Mesenchymal stem cell (in vitro differentiated cells and primary cell): ENCODE measurements at regions not wholly inside any gene's neighbourhood (a gene's known extent, or its start where the extent isn't known, plus 50 kb on each side); places are given as distances from the start of the nearest gene placed in this dataset.
"Not testable (repeated sequence)": the region's sequence is repeated elsewhere in the genome, so short reads cannot be mapped to it uniquely, and the experiment has no call there.

Experiments used
- DNase-seq: peaks from one replicate; pipeline ENCODE4 v3.0.0-alpha.2; 2013
- H2AFZ ChIP-seq: one replicate; pipeline ENCODE4 v1.6.1; 2013; ENCODE audit warnings: low read depth, mild to moderate bottlenecking, control low read depth, inconsistent platforms, low read length, moderate library complexity
- H2AK5ac ChIP-seq: 2 replicates; pipeline ENCODE4 v1.6.1; 2013; ENCODE audit warnings: low read length, moderate library complexity, mild to moderate bottlenecking, inconsistent platforms; ENCODE audit not compliant: severe bottlenecking
- H2BK120ac ChIP-seq: one replicate; pipeline ENCODE4 v1.6.1; 2013; ENCODE audit warnings: low read depth, mild to moderate bottlenecking, inconsistent platforms, low read length, moderate library complexity
- H2BK12ac ChIP-seq, 2 experiments: one replicate each; pipeline ENCODE4 v1.6.1; 2013; ENCODE audit warnings: inconsistent platforms in 2 of 2, low read length in 2 of 2, mild to moderate bottlenecking in 2 of 2, moderate library complexity in 2 of 2, control low read depth in 1 of 2
- H2BK15ac ChIP-seq: one replicate; pipeline ENCODE4 v1.6.1; 2013; ENCODE audit warnings: mild to moderate bottlenecking, low read depth, inconsistent platforms; ENCODE audit not compliant: poor library complexity, severe bottlenecking
- H2BK5ac ChIP-seq: 2 replicates; pipeline ENCODE4 v1.6.1; 2013; ENCODE audit warnings: low read depth, mild to moderate bottlenecking, low read length, control low read depth, inconsistent platforms; ENCODE audit not compliant: poor library complexity, severe bottlenecking
- H3K14ac ChIP-seq, 2 experiments: one replicate each; pipeline ENCODE4 v1.6.1; 2013; ENCODE audit warnings: inconsistent platforms in 2 of 2, low read length in 2 of 2, control low read depth in 1 of 2, mild to moderate bottlenecking in 1 of 2, moderate library complexity in 1 of 2
- H3K18ac ChIP-seq, 2 experiments: one replicate each; pipeline ENCODE4 v1.6.1; 2013; ENCODE audit warnings: inconsistent platforms in 2 of 2, low read length in 2 of 2, control low read depth in 1 of 2, low read depth in 1 of 2, mild to moderate bottlenecking in 1 of 2
- H3K23ac ChIP-seq, 2 experiments: one replicate each; pipeline ENCODE4 v1.6.1; 2013; ENCODE audit warnings: inconsistent platforms in 2 of 2, low read length in 2 of 2, mild to moderate bottlenecking in 2 of 2, moderate library complexity in 2 of 2, control low read depth in 1 of 2
- H3K27ac ChIP-seq: 2 replicates; pipeline ENCODE4 v1.5.1; 2013; ENCODE audit warnings: mild to moderate bottlenecking, moderate library complexity, low read length, control low read depth, inconsistent platforms; ENCODE audit not compliant: poor library complexity, severe bottlenecking
- H3K27me3 ChIP-seq, 2 experiments: 2 replicates each; pipeline versions ENCODE4 v1.6.1 to v1.7.0; 2013; ENCODE audit warnings: low read length in 2 of 2, mild to moderate bottlenecking in 2 of 2, moderate library complexity in 2 of 2, control low read depth in 1 of 2, inconsistent platforms in 1 of 2; ENCODE audit not compliant: control insufficient read depth in 1 of 2, insufficient read depth in 1 of 2
- H3K36me3 ChIP-seq, 2 experiments: 2 replicates each; pipeline versions ENCODE4 v1.6.1 to v1.7.0; 2013; ENCODE audit warnings: low read length in 2 of 2, control low read depth in 1 of 2, inconsistent platforms in 1 of 2, low read depth in 1 of 2, mild to moderate bottlenecking in 1 of 2; ENCODE audit not compliant: insufficient read depth in 2 of 2, control insufficient read depth in 1 of 2
- H3K4ac ChIP-seq, 2 experiments: one replicate each; pipeline ENCODE4 v1.6.1; 2013; ENCODE audit warnings: inconsistent platforms in 2 of 2, low read length in 2 of 2, mild to moderate bottlenecking in 2 of 2, moderate library complexity in 2 of 2, control low read depth in 1 of 2, low read depth in 1 of 2
- H3K4me1 ChIP-seq: 2 replicates; pipeline ENCODE4 v1.6.1; 2013; ENCODE audit warnings: low read depth, low read length, control low read depth; ENCODE audit not compliant: control insufficient read depth, insufficient read depth
- H3K4me2 ChIP-seq: 2 replicates; pipeline ENCODE4 v1.6.1; 2013; ENCODE audit warnings: low read length, mild to moderate bottlenecking, inconsistent platforms; ENCODE audit not compliant: poor library complexity, severe bottlenecking
- H3K4me3 ChIP-seq, 2 experiments: 2 replicates each; pipeline versions ENCODE4 v1.5.1 to v1.7.0; 2013; ENCODE audit warnings: low read length in 2 of 2, mild to moderate bottlenecking in 2 of 2, control low read depth in 1 of 2, low read depth in 1 of 2; ENCODE audit not compliant: insufficient read depth in 1 of 2
- H3K79me1 ChIP-seq: replicated peaks from 2 replicates; pipeline ENCODE4 v1.6.1; 2013; ENCODE audit warnings: mild to moderate bottlenecking, control low read depth, low read length, inconsistent platforms; ENCODE audit not compliant: poor library complexity, severe bottlenecking
- H3K9ac ChIP-seq: 2 replicates; pipeline ENCODE4 v1.7.0; 2013; ENCODE audit warnings: mild to moderate bottlenecking, low read length, moderate library complexity
- H3K9me3 ChIP-seq: 2 replicates; pipeline ENCODE4 v1.7.0; 2013; ENCODE audit warnings: mild to moderate bottlenecking, low read length; ENCODE audit not compliant: control insufficient read depth
- H4K8ac ChIP-seq: one replicate; pipeline ENCODE4 v1.6.1; 2013; ENCODE audit warnings: inconsistent platforms, mild to moderate bottlenecking, low read length, moderate library complexity
- H4K91ac ChIP-seq: one replicate; pipeline ENCODE4 v1.6.1; 2013; ENCODE audit warnings: mild to moderate bottlenecking, low read length, inconsistent platforms
- WGBS: methylation state at CpG from one replicate; pipeline ENCODE4 v1.1.7; 2013; ENCODE audit warnings: mixed read lengths; 5-methylcytosine and 5-hydroxymethylcytosine counted together

GRCh38 chr6:26743157-26743821, 83.7 kb upstream of the ZNF322 start:
- Histone ChIP-seq H4K91ac (no peak overlapping the region), H2BK15ac (no peak overlapping the region), H3K14ac (no peak overlapping the region), H3K27ac (no peak overlapping the region), H2BK120ac (no peak overlapping the region), H3K4ac (no peak overlapping the region), H2BK5ac (no peak overlapping the region), H2AFZ (no peak overlapping the region), H3K4me2 (peak overlapping the region; percentile 95), H3K4me3 (peak overlapping the region in 1 of 2 experiments; percentile 62), H2BK12ac (no peak overlapping the region), H3K23ac (peak overlapping the region in 1 of 2 experiments; percentile 59), H3K9me3 (no peaks in the 10 kb centered on the region), H3K36me3 (no peaks in the 10 kb centered on the region), H3K9ac (no peak overlapping the region), H3K18ac (no peak overlapping the region), H3K79me1 (no peaks in the 10 kb centered on the region), H3K4me1 (peaks cover 6% of the 10 kb centered on the region), H4K8ac (no peak overlapping the region), H3K27me3 (peaks cover 0 to 19% of the 10 kb centered on the region in 2 experiments), H2AK5ac (no peak overlapping the region)
- peak; percentile 51 for DNase-seq
- 3% methylated on average over 19 of the region's 28 CpGs for WGBS

- Histone ChIP-seq H3K18ac (no peak overlapping the region), H2BK12ac (no peak overlapping the region)
Observed at GRCh38 chr6:26743941-26744699, 84.6 kb upstream of the ZNF322 start.

GRCh38 chr6:26744837-26745282, 85.3 kb upstream of the ZNF322 start:
- H2AFZ ChIP-seq, H3K27ac ChIP-seq, H4K8ac ChIP-seq, H2BK12ac ChIP-seq, DNase-seq, H3K14ac ChIP-seq, H2BK5ac ChIP-seq, H2AK5ac ChIP-seq, H3K4me3 ChIP-seq, H3K23ac ChIP-seq, H3K36me3 ChIP-seq, H3K4ac ChIP-seq, H3K9me3 ChIP-seq, H3K79me1 ChIP-seq, H2BK15ac ChIP-seq, H3K4me2 ChIP-seq, H3K9ac ChIP-seq, H3K18ac ChIP-seq, H2BK120ac ChIP-seq, H3K4me1 ChIP-seq, H4K91ac ChIP-seq: not testable (repeated sequence)
- peaks cover 10 to 19% of the 10 kb centered on the region in 2 experiments for H3K27me3 ChIP-seq
- WGBS, result 23% methylated on average over 5 of the region's 8 CpGs

More at GRCh38 chr6:26743941-26744699, 84.6 kb upstream of the ZNF322 start:
- Histone ChIP-seq H2BK120ac (no peak overlapping the region), H2BK5ac (no peak overlapping the region), H3K79me1 (no peaks in the 10 kb centered on the region), H3K4me1 (peaks cover 6% of the 10 kb centered on the region), H3K27ac (peak overlapping the region; percentile 54), H3K27me3 (peaks cover 4 to 19% of the 10 kb centered on the region in 2 experiments), H3K4ac (no peak overlapping the region), H3K36me3 (no peaks in the 10 kb centered on the region), H3K23ac (no peak overlapping the region), H2AK5ac (no peak overlapping the region), H4K91ac (no peak overlapping the region), H4K8ac (no peak overlapping the region), H3K9me3 (no peaks in the 10 kb centered on the region), H3K4me3 (peak overlapping the region in 1 of 2 experiments; percentile 62), H2BK15ac (no peak overlapping the region), H3K9ac (no peak overlapping the region), H3K14ac (no peak overlapping the region), H3K4me2 (peak overlapping the region; percentile 95), H2AFZ (no peak overlapping the region)
- no peak for DNase-seq
- WGBS, result 11% methylated on average over 25 of the region's 27 CpGs

DNA sequence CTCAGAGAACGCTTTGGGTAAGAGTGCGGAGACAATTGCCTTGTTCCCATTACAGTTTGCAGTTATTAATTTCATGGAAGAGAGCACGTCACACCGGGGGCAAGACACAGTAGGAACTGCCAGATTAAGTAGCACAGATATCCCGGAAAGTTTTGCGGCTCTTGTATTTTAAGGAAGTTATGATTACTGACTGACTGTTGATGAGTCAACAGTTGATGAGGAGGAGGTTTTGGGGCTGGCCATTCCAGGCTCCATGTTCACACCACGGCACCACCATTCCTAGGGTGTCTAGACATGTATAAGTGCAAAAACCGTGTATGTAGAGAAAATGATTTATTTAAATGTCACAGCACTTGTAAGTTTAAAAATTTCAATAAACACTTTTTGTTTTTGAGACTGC, 86.4 kb upstream of the ZNF322 start:
- H2BK15ac ChIP-seq, H3K14ac ChIP-seq, H3K18ac ChIP-seq, H3K23ac ChIP-seq, H4K91ac ChIP-seq, H3K4me1 ChIP-seq, H3K4me3 ChIP-seq, H3K4ac ChIP-seq, H2AK5ac ChIP-seq, H2BK12ac ChIP-seq, H2BK5ac ChIP-seq, H2BK120ac ChIP-seq, DNase-seq, H3K27ac ChIP-seq, H3K9ac ChIP-seq, H3K4me2 ChIP-seq, H2AFZ ChIP-seq, H3K36me3 ChIP-seq, H3K79me1 ChIP-seq, H3K9me3 ChIP-seq, H4K8ac ChIP-seq: not testable (repeated sequence)
- H3K27me3 ChIP-seq, result peaks cover 12 to 19% of the 10 kb centered on the region in 2 experiments
- WGBS, result 94% methylated on average over 6 of the region's 8 CpGs
